Suprapubic skin (tissue), 4 donors: ENCODE measurements at regions not wholly inside any gene's neighbourhood (a gene's known extent, or its start where the extent isn't known, plus 50 kb on each side); places are given as distances from the start of the nearest gene placed in this dataset.

Source experiments
- DNase-seq, 2 donors: peaks; one replicate each; pipeline ENCODE4 v3.0.0-alpha.2; 2019; ENCODE audit warnings: low spot score in 2 of 2
- H3K27ac ChIP-seq: fragments of 200-600 bp; sonication (generic); one replicate; pipeline ENCODE4 v1.5.1; 2019
- H3K27me3 ChIP-seq: fragments of 200-600 bp; sonication (generic); one replicate; pipeline ENCODE4 v1.5.1; 2019
- H3K36me3 ChIP-seq: fragments of 200-600 bp; sonication (generic); one replicate; pipeline ENCODE4 v1.5.1; 2019
- H3K4me1 ChIP-seq: fragments of 200-600 bp; sonication (generic); one replicate; pipeline ENCODE4 v1.5.1; 2019
- H3K4me3 ChIP-seq: fragments of 200-600 bp; sonication (generic); one replicate; pipeline ENCODE4 v1.5.1; 2019; ENCODE audit warnings: mild to moderate bottlenecking
- H3K9me3 ChIP-seq: fragments of 200-600 bp; sonication (generic); one replicate; pipeline ENCODE4 v1.5.1; 2019
- EP300 ChIP-seq: sonication (generic); formaldehyde crosslinking; IDR thresholded peaks from one replicate; pipeline ENCODE4 v1.6.1; 2017; ENCODE audit warnings: antibody characterized with exemption
- POLR2A ChIP-seq, 2 donors: fragments of 450-650 bp; IDR thresholded peaks; one replicate each; pipeline ENCODE4 v1.6.1; 2017; ENCODE audit warnings: antibody characterized with exemption in 2 of 2, mild to moderate bottlenecking in 2 of 2, moderate library complexity in 2 of 2
- POLR2AphosphoS5 ChIP-seq, 3 donors: sonication (generic); formaldehyde crosslinking; IDR thresholded peaks; one replicate each; pipeline ENCODE4 v1.6.1; 2017; ENCODE audit warnings: antibody characterized with exemption in 3 of 3
- WGBS: methylation state at CpG from one replicate; pipeline ENCODE4 v1.1.5; 2018; 5-methylcytosine and 5-hydroxymethylcytosine counted together
- TF ChIP-seq, protein P1 (sequence below), 2 donors: fragments of 200-600 bp in 1 of 2; fragments of 450-650 bp in 1 of 2; sonication (generic) in 1 of 2; IDR thresholded peaks; one replicate each; pipeline ENCODE4 v1.5.1; 2016 to 2019; ENCODE audit warnings: antibody characterized with exemption in 2 of 2, mild to moderate bottlenecking in 1 of 2, moderate library complexity in 1 of 2

DNA sequence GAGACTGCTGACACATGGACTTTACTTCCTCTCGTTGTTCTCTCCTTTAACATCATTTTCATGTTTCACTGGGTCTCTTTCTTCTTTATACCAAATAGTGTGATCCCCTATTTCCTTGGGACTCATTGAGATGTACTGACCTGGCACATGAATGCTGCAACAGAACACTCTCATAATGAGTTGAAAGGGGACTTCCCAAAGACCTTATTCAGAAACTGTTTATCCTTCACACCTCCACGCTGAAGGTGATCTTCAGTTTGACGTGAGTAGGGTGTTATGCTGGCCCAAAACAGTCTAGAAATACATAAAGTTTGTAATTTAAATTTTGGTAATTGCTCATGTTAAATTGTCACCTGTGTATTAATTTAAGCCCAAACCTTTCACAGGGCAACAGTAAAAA, 1096.8 kb upstream of the GYPC start:
- no peaks in the 10 kb centered on the region for H3K27me3 ChIP-seq
- no peaks in the 10 kb centered on the region for H3K9me3 ChIP-seq
- no peak for DNase-seq
- no peaks in the 10 kb centered on the region for H3K36me3 ChIP-seq
- TF ChIP-seq POLR2A (IDR thresholded peaks at IDR 0.05) (no peak), EP300 (no peak)
- TF ChIP-seq, protein P1, sequence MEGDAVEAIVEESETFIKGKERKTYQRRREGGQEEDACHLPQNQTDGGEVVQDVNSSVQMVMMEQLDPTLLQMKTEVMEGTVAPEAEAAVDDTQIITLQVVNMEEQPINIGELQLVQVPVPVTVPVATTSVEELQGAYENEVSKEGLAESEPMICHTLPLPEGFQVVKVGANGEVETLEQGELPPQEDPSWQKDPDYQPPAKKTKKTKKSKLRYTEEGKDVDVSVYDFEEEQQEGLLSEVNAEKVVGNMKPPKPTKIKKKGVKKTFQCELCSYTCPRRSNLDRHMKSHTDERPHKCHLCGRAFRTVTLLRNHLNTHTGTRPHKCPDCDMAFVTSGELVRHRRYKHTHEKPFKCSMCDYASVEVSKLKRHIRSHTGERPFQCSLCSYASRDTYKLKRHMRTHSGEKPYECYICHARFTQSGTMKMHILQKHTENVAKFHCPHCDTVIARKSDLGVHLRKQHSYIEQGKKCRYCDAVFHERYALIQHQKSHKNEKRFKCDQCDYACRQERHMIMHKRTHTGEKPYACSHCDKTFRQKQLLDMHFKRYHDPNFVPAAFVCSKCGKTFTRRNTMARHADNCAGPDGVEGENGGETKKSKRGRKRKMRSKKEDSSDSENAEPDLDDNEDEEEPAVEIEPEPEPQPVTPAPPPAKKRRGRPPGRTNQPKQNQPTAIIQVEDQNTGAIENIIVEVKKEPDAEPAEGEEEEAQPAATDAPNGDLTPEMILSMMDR (IDR thresholded peaks at IDR 0.05): no peak
- no peaks in the 10 kb centered on the region for H3K4me1 ChIP-seq
- no peak overlapping the region for H3K27ac ChIP-seq
- WGBS: 60% methylated on average over 3 of the region's 3 CpGs
- no peak overlapping the region for H3K4me3 ChIP-seq

DNA sequence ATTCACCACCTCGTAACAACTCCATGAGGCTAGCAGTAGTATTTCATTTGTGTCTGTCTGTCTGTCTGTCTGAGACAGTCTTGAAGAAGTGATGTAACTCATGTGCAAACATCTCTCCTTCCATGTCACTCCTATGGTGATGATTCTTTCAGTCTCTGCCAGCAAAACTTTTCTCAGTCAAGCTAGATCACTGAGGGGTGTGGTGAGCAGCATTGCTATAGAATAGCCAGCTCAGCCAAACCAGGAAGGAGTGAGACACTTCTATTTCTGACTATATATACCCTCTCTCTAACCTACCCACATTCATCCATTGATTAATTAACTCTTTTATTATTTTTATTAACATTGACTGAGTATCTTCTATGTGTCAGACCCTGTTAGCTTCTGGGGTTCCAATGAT, 1095.1 kb upstream of the GYPC start:
- Histone ChIP-seq H3K4me1 (no peaks in the 10 kb centered on the region), H3K9me3 (no peaks in the 10 kb centered on the region), H3K36me3 (no peaks in the 10 kb centered on the region), H3K27me3 (no peaks in the 10 kb centered on the region), H3K4me3 (no peak overlapping the region), H3K27ac (no peak overlapping the region)
- TF ChIP-seq EP300 (no peak), POLR2A (IDR thresholded peaks at IDR 0.05) (no peak), POLR2AphosphoS5 (IDR thresholded peaks at IDR 0.05) (no peak)
- TF ChIP-seq, protein P1 (IDR thresholded peaks at IDR 0.05): no peak
- DNase-seq: no peak
- WGBS: 90% methylated on average over 1 of the region's 1 CpG

DNA sequence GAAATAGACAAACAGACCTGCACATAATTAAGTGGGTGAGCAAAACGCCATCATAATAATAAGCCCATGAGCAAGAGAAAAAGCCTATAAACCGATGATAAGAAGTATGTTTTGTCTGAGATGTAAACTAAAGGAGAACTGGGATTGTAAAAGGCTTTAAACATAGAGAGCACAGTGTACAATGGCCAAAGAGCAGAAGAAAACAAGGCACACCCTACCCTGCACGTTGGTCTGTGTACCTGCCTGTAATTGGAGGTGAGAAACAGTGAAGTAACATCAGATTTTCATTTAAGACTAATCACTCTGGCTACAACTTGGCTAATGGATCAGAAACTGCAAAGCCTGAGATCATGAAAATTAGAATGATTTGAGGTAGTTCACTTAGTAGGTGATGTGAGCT, 1094.7 kb upstream of the GYPC start:
- WGBS: 66% methylated on average over 3 of the region's 3 CpGs
- Histone ChIP-seq H3K4me3 (no peak overlapping the region), H3K36me3 (no peaks in the 10 kb centered on the region), H3K27ac (no peak overlapping the region), H3K9me3 (no peaks in the 10 kb centered on the region), H3K27me3 (no peaks in the 10 kb centered on the region), H3K4me1 (no peaks in the 10 kb centered on the region)
- DNase-seq: no peak
- no peak for TF ChIP-seq POLR2A (IDR thresholded peaks at IDR 0.05)
- no peak for TF ChIP-seq EP300
- TF ChIP-seq POLR2AphosphoS5 (IDR thresholded peaks at IDR 0.05): no peak
- TF ChIP-seq, protein P1 (IDR thresholded peaks at IDR 0.05): no peak

DNA sequence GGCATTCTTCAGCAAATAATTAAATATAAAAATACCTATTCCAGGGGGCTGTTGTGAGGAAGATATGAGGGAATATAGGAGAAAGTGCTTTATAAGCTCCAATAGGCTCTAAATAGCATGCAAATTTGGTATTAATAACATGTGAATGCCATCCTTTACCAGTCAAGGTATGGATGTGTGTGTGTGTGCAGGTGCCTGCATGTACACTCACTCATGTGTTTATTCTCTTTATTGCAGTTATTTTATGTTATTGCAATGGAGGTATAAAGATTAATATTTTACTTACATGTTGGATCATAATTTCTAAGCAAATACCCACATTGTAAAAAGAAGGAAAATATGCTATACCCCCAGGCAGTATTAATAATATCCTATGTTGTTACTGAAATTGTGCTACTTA, 1093.0 kb upstream of the GYPC start:
- no peaks in the 10 kb centered on the region for H3K9me3 ChIP-seq
- no peaks in the 10 kb centered on the region for H3K36me3 ChIP-seq
- H3K27me3 ChIP-seq: no peaks in the 10 kb centered on the region
- TF ChIP-seq, protein P1 (IDR thresholded peaks at IDR 0.05): no peak
- TF ChIP-seq EP300 (no peak), POLR2A (IDR thresholded peaks at IDR 0.05) (no peak), POLR2AphosphoS5 (IDR thresholded peaks at IDR 0.05) (no peak)
- no peaks in the 10 kb centered on the region for H3K4me1 ChIP-seq
- H3K4me3 ChIP-seq: no peak overlapping the region
- H3K27ac ChIP-seq: no peak overlapping the region
- DNase-seq: no peak

DNA sequence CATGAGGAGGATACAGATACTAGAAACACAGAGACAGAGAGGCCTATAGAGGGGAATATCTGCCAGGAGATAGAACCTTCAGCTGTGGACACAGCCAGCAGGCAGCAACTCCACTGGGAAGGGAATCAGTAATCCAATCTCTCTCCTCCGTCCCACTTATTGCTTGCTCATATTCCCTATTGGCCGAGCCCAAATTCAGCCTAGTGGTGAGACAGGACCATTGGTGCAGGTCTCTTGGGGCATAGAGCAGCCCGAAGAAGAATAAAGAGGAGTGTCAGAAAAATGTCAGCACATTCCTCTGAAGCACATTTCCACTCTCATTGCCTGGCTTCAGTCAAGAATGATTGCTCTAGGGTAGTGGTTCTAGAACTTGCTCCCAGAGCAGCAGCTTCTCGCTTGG, 1091.5 kb upstream of the GYPC start:
- WGBS: 30% methylated on average over 4 of the region's 4 CpGs
- no peak for TF ChIP-seq POLR2AphosphoS5 (IDR thresholded peaks at IDR 0.05)
- TF ChIP-seq, protein P1 (IDR thresholded peaks at IDR 0.05): no peak
- TF ChIP-seq POLR2A (IDR thresholded peaks at IDR 0.05): no peak
- TF ChIP-seq EP300: no peak

More for the DNA sequence above, 1091.5 kb upstream of the GYPC start:
- Histone ChIP-seq H3K27ac (no peak overlapping the region), H3K27me3 (no peaks in the 10 kb centered on the region), H3K4me1 (no peaks in the 10 kb centered on the region), H3K4me3 (no peak overlapping the region), H3K36me3 (no peaks in the 10 kb centered on the region), H3K9me3 (no peaks in the 10 kb centered on the region)
- DNase-seq: no peak
